ENCODE measurements at regions not wholly inside any gene's neighbourhood (a gene's known extent, or its start where the extent isn't known, plus 50 kb on each side); places are given as distances from the start of the nearest gene placed in this dataset.

DNA sequence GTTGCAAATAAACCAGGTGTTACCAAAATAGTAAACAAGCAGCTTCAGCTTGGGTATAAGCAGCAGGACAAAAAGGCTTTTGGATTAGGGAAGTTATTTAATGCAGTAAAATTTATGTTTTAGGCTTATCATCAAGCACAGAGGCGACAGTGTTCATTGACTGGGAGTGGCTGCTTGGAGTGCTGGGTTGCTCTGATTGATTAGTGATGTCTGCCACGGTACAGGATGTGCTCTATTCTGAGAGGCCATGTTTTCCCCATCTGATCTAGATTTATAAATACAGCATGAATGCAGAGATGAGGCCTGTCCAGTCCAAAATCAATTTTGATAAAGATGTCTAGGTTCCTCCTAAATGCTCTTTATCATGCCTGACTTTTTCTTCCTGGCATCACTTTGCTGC lies 83.5 kb downstream of the MAP1LC3B2 start:
- DNase-seq (ENCODE audit: low read depth): no peak
- H3K4me3 ChIP-seq (ENCODE audit: low read depth, low read length): no peak overlapping the region
- TF ChIP-seq CTCF (IDR thresholded peaks at IDR 0.05; ENCODE audit: insufficient read depth, low read depth, low read length): no peak

GRCh38 chr12:116642106-116642505 lies 82.9 kb downstream of the MAP1LC3B2 start:
- TF ChIP-seq CTCF (IDR thresholded peaks at IDR 0.05; ENCODE audit: insufficient read depth, low read depth, low read length): no peak
- no peak for DNase-seq (ENCODE audit: low read depth)

GRCh38 chr12:116640281-116640680 lies 81.1 kb downstream of the MAP1LC3B2 start:
- TF ChIP-seq CTCF (IDR thresholded peaks at IDR 0.05; ENCODE audit: insufficient read depth, low read depth, low read length): no peak
- H3K4me3 ChIP-seq (ENCODE audit: low read depth, low read length): no peak overlapping the region
- DNase-seq (ENCODE audit: low read depth): no peak

More at GRCh38 chr12:116642106-116642505, 82.9 kb downstream of the MAP1LC3B2 start:
- no peak overlapping the region for H3K4me3 ChIP-seq (ENCODE audit: low read depth, low read length)

DNA sequence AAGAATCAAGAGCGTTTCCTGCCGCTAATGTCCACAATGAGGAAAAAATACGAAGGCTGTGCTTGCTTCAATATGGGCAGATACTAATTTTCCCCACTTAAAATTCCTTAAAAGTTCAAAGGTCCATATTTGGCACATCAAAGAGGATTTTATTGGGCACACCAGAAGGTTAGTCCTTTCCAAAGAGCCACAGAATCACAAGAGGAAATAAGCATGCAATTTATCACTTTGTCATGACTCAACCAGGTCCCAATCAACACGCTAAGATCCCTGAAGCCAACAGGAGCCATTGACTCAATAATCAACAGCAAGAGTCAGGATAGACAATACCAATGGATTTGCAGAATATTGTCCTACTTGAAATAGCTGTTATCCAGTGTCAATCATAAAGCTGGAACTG lies 80.6 kb downstream of the MAP1LC3B2 start:
- TF ChIP-seq CTCF (IDR thresholded peaks at IDR 0.05; ENCODE audit: insufficient read depth, low read depth, low read length): no peak
- H3K4me3 ChIP-seq (ENCODE audit: low read depth, low read length): no peak overlapping the region
- no peak for DNase-seq (ENCODE audit: low read depth)

GRCh38 chr12:116638376-116638775 lies 79.2 kb downstream of the MAP1LC3B2 start:
- no peak for DNase-seq (ENCODE audit: low read depth)
- no peak overlapping the region for H3K4me3 ChIP-seq (ENCODE audit: low read depth, low read length)
- no peak for TF ChIP-seq CTCF (IDR thresholded peaks at IDR 0.05; ENCODE audit: insufficient read depth, low read depth, low read length)

DNA sequence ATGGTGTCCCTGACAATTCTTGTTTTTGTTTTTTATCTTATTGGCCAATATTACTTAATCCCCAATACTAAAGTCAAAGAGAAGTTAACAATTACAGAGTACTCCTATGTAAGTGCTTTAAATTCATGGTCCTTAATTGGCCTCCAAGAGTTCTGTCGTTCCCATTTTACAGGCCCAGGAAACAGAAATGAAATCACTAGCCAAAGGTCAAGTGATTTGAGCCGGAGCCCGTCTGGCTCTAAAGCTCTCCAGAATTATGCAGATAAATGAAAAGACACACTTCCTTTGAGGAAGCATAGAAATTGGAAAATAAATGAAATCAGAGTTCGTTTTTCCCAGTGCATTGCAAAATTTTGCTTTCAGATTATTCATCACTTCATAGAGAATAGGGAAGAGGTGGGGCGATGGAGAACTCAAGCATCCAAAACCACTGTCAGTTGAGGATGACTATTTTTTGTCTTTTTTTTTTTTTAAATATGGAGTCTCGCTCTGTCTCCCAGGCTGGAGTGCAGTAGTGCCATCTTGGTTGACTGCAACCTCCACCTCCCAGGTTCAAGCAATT lies 78.5 kb downstream of the MAP1LC3B2 start:
- no peak overlapping the region for H3K4me3 ChIP-seq (ENCODE audit: low read depth, low read length)
- no peak for TF ChIP-seq CTCF (IDR thresholded peaks at IDR 0.05; ENCODE audit: insufficient read depth, low read depth, low read length)
- no peak for DNase-seq (ENCODE audit: low read depth)
